ENCODE measurements at regions not wholly inside any gene's neighbourhood (a gene's known extent, or its start where the extent isn't known, plus 50 kb on each side); places are given as distances from the start of the nearest gene placed in this dataset.

- Histone ChIP-seq H3K9me3 (no peaks in the 10 kb centered on the region), H3K4me1 (peaks cover 20% of the 10 kb centered on the region), H3K36me3 (no peaks in the 10 kb centered on the region), H3K4me3 (no peak overlapping the region), H3K27ac (no peak overlapping the region), H3K27me3 (no peaks in the 10 kb centered on the region)
- intact Hi-C loops (cut with DNase I) = no loop called here
- DNase-seq (ENCODE audit: extremely low spot score in 2 of 2) = no peak
- no peak for TF ChIP-seq POLR2A (IDR thresholded peaks at IDR 0.05)
- no peak for TF ChIP-seq CTCF (IDR thresholded peaks at IDR 0.05)
- TF ChIP-seq POLR2AphosphoS5 (IDR thresholded peaks at IDR 0.05; ENCODE audit: insufficient read depth in 1 of 2, low read depth in 1 of 2) = no peak
Measured at GRCh38 chr5:67536866-67537265, 340.3 kb upstream of the CD180 start.

- Histone ChIP-seq H3K27me3 (no peaks in the 10 kb centered on the region), H3K36me3 (no peaks in the 10 kb centered on the region), H3K4me3 (no peak overlapping the region), H3K9me3 (peaks cover 4% of the 10 kb centered on the region), H3K27ac (no peak overlapping the region), H3K4me1 (no peaks in the 10 kb centered on the region)
- intact Hi-C loops (cut with DNase I) = no loop called here
- TF ChIP-seq CTCF (IDR thresholded peaks at IDR 0.05) (no peak), POLR2A (IDR thresholded peaks at IDR 0.05) (no peak), POLR2AphosphoS5 (IDR thresholded peaks at IDR 0.05; ENCODE audit: insufficient read depth in 1 of 2, low read depth in 1 of 2) (no peak)
- no peak for DNase-seq (ENCODE audit: extremely low spot score in 2 of 2)
Measured at GRCh38 chr5:67530609-67531255, 334.1 kb upstream of the CD180 start.

GRCh38 chr5:67528953-67529352, 332.4 kb upstream of the CD180 start:
- peaks cover 4% of the 10 kb centered on the region for H3K9me3 ChIP-seq
- no peak for TF ChIP-seq POLR2AphosphoS5 (IDR thresholded peaks at IDR 0.05; ENCODE audit: insufficient read depth in 1 of 2, low read depth in 1 of 2)
- TF ChIP-seq CTCF (IDR thresholded peaks at IDR 0.05) = no peak
- TF ChIP-seq POLR2A (IDR thresholded peaks at IDR 0.05) = no peak
- H3K4me1 ChIP-seq = no peaks in the 10 kb centered on the region
- H3K27ac ChIP-seq = no peak overlapping the region
- no peaks in the 10 kb centered on the region for H3K27me3 ChIP-seq
- no peaks in the 10 kb centered on the region for H3K36me3 ChIP-seq
- no peak overlapping the region for H3K4me3 ChIP-seq
- no peak for DNase-seq (ENCODE audit: extremely low spot score in 2 of 2)
- intact Hi-C loops (cut with DNase I) = no loop called here

- intact Hi-C loops (cut with DNase I) = no loop called here
- no peaks in the 10 kb centered on the region for H3K27me3 ChIP-seq
- peaks cover 4% of the 10 kb centered on the region for H3K9me3 ChIP-seq
- TF ChIP-seq POLR2AphosphoS5 (IDR thresholded peaks at IDR 0.05; ENCODE audit: insufficient read depth in 1 of 2, low read depth in 1 of 2) (no peak), CTCF (IDR thresholded peaks at IDR 0.05) (no peak)
- no peaks in the 10 kb centered on the region for H3K4me1 ChIP-seq
- H3K27ac ChIP-seq = no peak overlapping the region
- H3K36me3 ChIP-seq = no peaks in the 10 kb centered on the region
- no peak for DNase-seq (ENCODE audit: extremely low spot score in 2 of 2)
- no peak overlapping the region for H3K4me3 ChIP-seq
Measured at GRCh38 chr5:67526793-67527192, 330.2 kb upstream of the CD180 start.

GRCh38 chr5:67520161-67520908, 323.7 kb upstream of the CD180 start:
- Histone ChIP-seq H3K9me3 (no peaks in the 10 kb centered on the region), H3K27ac (no peak overlapping the region), H3K4me1 (peaks cover 8% of the 10 kb centered on the region), H3K4me3 (no peak overlapping the region), H3K36me3 (no peaks in the 10 kb centered on the region), H3K27me3 (no peaks in the 10 kb centered on the region)
- intact Hi-C loops (cut with DNase I) = no loop called here
- TF ChIP-seq POLR2AphosphoS5 (IDR thresholded peaks at IDR 0.05; ENCODE audit: insufficient read depth in 1 of 2, low read depth in 1 of 2) (no peak), POLR2A (IDR thresholded peaks at IDR 0.05) (no peak), CTCF (IDR thresholded peaks at IDR 0.05) (no peak)
- no peak for DNase-seq (ENCODE audit: extremely low spot score in 2 of 2)

Data from vagina (tissue), 2 donors.